ENCODE measurements at regions not wholly inside any gene's neighbourhood (a gene's known extent, or its start where the extent isn't known, plus 50 kb on each side); places are given as distances from the start of the nearest gene placed in this dataset.

DNA sequence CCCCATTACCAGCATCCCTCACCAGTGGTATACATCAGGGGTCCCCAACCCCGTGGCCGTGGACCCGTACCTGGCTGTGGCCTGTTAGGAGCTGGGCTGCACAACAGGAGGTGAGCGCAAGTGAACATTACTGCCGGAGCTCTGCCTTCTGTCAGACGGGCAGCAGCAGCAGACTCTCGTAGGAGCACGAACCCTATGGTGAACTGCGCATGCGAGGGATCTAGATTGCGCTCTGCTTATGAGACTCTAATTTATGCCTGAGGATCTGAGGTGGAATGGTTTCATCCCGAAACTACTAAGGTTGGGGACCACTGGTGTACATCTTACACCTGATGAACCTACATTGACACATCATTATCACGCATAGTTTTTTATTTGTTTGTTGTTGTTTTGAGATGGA is 52.8 kb upstream of the DHX15 start:
- no peak for DNase-seq (ENCODE audit: low read depth)
- TF ChIP-seq CTCF (IDR thresholded peaks at IDR 0.05; ENCODE audit: insufficient read depth, low read depth, low read length, missing control alignments) = no peak

GRCh38 chr4:24638396-24638875 is 54.1 kb upstream of the DHX15 start:
- no peak for DNase-seq (ENCODE audit: low read depth)
- no peak overlapping the region for H3K4me3 ChIP-seq (ENCODE audit: low read depth, low read length)
- no peak for TF ChIP-seq CTCF (IDR thresholded peaks at IDR 0.05; ENCODE audit: insufficient read depth, low read depth, low read length, missing control alignments)

More for the DNA sequence above, 52.8 kb upstream of the DHX15 start:
- H3K4me3 ChIP-seq (ENCODE audit: low read depth, low read length) = no peak overlapping the region

GRCh38 chr4:24639714-24640113 is 55.4 kb upstream of the DHX15 start:
- no peak for TF ChIP-seq CTCF (IDR thresholded peaks at IDR 0.05; ENCODE audit: insufficient read depth, low read depth, low read length, missing control alignments)
- no peak for DNase-seq (ENCODE audit: low read depth)
- H3K4me3 ChIP-seq (ENCODE audit: low read depth, low read length) = no peak overlapping the region

GRCh38 chr4:24640366-24640765 is 56.0 kb upstream of the DHX15 start:
- no peak for TF ChIP-seq CTCF (IDR thresholded peaks at IDR 0.05; ENCODE audit: insufficient read depth, low read depth, low read length, missing control alignments)
- no peak overlapping the region for H3K4me3 ChIP-seq (ENCODE audit: low read depth, low read length)
- DNase-seq (ENCODE audit: low read depth) = no peak

DNA sequence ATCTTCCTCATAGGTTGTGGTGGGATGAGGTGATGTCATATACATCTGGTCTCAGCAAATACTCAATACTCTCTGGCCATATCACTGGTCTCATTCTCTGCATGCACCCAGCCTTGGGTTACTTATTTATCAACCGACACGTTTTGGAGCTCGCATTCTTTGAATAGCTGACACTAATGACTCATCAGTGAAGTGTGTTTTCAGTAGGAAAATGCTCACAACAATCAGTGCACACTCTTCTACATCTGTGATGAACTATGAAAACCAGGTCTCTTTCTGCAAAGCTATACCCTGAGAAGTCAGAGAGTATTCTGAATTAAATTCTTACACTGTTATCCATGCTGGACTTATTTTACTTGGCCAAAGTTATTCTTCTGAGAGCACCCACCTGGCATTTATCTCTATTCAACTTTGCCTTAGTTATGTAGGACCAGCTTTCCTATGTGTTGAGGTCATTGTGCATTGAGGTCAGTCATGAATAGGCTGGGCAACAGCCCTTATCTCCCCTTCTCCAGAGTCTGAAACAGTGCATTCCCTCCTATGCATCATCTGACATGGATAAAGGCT is 58.7 kb upstream of the DHX15 start:
- no peak for DNase-seq (ENCODE audit: low read depth)
- H3K4me3 ChIP-seq (ENCODE audit: low read depth, low read length) = no peak overlapping the region
- TF ChIP-seq CTCF (IDR thresholded peaks at IDR 0.05; ENCODE audit: insufficient read depth, low read depth, low read length, missing control alignments) = no peak

GRCh38 chr4:24643774-24644520 is 59.6 kb upstream of the DHX15 start:
- H3K4me3 ChIP-seq (ENCODE audit: low read depth, low read length) = no peak overlapping the region
- DNase-seq (ENCODE audit: low read depth) = no peak
- no peak for TF ChIP-seq CTCF (IDR thresholded peaks at IDR 0.05; ENCODE audit: insufficient read depth, low read depth, low read length, missing control alignments)
